Activated CD4-positive, alpha-beta T cell treated with anti-CD3 and anti-CD28 coated beads, Interleukin-2, Interleukin-6, amounts not matched to agents 100 ng/mL and 50 ng/mL, durations not matched to agents 16 hours and 8 hours (primary cell): ENCODE measurements at regions not wholly inside any gene's neighbourhood (a gene's known extent, or its start where the extent isn't known, plus 50 kb on each side); places are given as distances from the start of the nearest gene placed in this dataset.

Experiments
- DNase-seq: peaks from one replicate; pipeline ENCODE4 v3.0.0-alpha.2; 2020

DNA sequence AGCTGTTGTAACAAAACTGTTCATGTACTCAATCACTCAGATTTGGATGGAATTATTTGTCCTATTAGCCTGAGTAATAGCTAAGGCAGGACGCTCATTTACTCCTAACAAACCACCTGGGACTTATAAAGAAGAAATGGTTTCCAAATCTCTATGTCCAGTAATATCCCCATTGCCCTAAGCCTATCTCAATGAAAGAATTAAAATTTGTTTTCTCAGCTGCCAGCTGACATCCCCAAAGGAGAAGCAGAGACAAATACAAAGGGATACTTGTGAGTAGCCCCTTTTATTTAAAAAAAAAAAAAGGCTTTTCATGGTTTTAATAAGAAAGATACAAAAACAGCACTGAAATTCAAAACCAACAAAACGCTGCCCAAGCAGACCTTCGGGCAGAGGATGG lies 211.4 kb upstream of the PARD3B start:
- DNase-seq: no peak

DNA sequence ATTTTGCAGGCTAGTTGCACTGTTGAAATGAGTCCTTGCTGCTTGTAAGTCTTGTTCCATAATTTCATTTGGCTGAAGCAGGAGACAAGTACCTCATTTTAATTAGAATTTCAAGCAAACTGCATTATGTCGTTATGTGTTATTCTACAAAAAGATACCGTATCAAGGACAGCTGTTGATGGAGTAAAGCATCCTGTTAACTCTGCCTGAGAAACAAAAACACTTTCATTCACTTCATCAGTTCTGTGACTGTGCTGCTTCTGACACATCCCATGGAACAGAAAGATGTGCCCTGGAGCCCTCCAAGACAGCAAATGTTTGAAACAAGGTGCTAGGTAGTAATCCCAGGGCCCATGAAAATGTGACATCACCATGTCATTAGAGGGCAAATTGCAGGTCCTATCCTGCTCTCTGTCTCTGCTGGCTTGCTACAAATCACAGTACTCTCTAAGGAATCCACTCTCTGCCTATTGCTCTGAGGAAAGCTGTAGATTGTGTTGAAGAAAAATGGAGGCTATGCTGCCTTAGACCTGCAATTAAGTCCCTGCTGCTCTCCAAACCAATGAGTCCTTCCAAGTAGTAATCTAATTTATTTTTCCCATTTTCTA lies 209.7 kb upstream of the PARD3B start:
- no peak for DNase-seq

GRCh38 chr2:204336153-204336744 lies 209.0 kb upstream of the PARD3B start:
- DNase-seq: no peak

DNA sequence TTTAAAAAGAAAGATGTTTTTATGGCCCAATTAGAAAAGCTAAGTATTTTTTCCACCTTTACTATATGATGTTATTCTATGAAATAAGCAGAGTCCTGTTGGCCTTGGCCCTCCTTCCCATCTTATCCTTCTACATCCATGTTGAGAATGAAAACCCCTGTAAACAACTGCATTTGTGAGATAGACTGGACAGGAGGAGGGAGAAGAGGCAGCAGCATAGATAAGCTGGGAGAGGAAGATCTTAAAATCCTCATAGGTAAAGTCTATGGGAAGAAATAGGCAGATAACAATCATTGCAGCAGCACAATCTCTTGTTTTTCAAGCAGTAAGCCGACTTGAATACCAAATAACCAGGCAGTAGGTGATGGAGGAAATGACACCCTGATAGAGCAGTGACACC lies 207.6 kb upstream of the PARD3B start:
- no peak for DNase-seq

GRCh38 chr2:204339212-204339715 lies 206.0 kb upstream of the PARD3B start:
- DNase-seq: no peak

GRCh38 chr2:204340511-204340910 lies 204.8 kb upstream of the PARD3B start:
- no peak for DNase-seq

DNA sequence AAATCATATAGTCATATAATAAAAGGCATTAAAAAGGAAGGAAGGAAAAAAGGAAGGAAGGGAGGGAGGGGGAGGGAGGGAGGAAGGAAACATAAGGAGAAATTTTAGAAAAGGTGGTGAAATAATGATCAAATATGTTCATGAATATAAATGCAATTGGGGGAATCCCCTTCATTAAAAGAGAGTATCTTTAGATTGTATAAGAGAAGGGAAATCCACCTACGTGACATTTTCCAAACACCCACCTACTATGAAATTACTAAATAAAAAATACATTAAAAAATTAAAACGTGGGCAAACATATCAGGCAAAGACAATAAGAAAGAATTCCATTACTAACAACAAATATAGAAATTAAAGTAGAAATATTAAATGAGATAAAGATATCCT lies 203.4 kb upstream of the PARD3B start:
- no peak for DNase-seq

DNA sequence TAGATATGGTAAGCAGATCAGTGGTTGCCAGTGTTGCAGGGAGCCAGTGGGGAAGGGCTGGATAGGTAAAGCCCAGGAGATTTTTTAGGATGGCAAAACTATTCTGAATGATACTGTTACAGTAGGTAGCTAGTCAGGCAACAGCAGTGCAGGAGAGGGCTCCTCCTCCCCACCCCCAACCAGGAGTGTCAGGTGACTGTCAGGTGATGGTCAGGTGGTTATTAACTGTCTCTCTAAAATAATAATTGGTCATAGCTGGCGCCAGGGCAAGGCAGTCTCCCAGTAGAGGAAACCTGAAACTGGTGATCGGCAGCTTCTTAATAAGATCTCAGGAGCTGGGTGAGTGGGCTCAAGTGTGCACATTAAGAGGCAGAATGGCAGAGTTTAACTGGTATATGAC lies 201.6 kb upstream of the PARD3B start:
- DNase-seq: no peak

GRCh38 chr2:204344119-204344518 lies 201.2 kb upstream of the PARD3B start:
- DNase-seq: no peak

DNA sequence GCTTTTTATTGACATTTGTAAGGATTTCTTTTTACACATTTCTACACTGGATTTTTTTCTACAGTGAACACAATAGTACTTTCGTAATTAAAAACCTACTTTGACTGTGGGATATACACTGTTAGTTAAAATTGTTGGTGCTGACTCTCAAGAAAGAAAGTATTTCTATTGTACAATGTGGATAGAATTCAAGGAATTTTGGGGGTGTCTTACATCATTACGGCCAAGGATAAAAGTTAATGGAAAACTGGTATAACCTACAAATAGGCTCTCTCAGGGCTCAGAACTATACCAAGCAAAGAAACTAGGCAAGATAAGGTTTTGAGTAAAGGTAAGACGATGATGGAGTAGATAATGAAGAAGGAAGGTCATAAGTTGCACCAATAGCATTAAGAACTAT lies 198.4 kb upstream of the PARD3B start:
- DNase-seq: no peak

- no peak for DNase-seq
Measured at GRCh38 chr2:204353823-204354222, 191.5 kb upstream of the PARD3B start.

- no peak for DNase-seq
Measured at GRCh38 chr2:204354442-204354856, 190.8 kb upstream of the PARD3B start.

DNA sequence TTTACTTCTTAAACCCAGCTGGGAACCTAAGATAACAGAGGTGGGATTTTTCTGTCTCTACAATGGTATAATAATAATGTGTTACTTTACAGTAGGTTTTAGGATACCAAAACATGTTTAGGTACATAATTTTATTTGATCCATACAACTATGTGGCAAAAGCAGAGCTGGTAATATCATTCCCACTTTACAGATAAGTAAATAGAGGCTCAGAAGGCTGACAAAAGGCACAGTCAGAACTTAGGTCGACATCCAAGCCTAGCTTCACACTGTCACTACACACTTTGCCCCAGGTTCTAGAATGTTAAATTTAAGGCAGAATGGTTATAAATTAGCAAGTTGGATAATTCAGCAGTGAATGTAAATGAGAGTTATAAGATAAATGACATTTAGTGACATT lies 189.6 kb upstream of the PARD3B start:
- no peak for DNase-seq

DNA sequence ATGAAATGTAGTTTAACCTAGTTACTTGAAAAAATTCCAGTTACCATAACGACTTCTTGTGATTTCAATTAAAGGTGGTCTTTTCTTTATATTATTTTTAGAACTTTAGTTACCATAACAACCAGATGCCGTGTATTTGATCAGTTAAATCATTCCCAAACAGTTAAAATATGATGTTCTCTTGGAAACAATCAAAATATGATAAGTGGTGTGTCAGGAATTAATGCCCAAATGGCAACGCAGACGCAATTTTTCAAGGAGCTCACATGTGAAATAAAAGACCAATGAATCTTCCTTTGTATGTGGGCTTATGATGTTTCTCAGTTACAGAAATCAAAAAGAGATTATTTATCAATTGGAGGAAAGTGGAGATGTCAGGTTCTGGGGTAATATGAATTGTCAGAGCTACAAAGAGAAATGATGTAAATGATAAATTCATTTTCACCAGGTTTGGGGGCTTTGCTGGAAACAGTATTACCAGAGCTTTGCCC lies 189.1 kb upstream of the PARD3B start:
- no peak for DNase-seq

- no peak for DNase-seq
Measured at GRCh38 chr2:204357286-204357685, 188.0 kb upstream of the PARD3B start.

DNA sequence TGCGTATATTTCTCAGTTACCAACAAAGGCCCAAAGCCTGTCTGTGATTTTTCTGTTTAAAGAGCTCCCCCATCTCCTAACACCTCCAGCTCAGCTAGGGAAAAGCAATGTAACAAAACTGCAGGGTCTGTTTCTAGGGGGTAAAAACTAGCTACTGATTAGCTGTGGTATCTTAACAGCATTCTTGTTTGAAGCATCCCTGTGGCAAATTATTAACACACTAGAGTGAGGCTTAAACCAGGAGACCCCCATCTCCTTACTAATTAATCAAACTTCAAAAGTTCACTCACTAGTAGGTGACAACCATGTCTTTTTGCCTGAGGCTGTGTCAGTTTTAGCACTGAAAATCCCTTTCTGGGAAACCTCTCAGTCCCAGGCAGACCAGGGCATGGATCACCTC lies 186.2 kb upstream of the PARD3B start:
- no peak for DNase-seq

- DNase-seq: no peak
Measured at GRCh38 chr2:204360218-204361007, 184.9 kb upstream of the PARD3B start.

DNA sequence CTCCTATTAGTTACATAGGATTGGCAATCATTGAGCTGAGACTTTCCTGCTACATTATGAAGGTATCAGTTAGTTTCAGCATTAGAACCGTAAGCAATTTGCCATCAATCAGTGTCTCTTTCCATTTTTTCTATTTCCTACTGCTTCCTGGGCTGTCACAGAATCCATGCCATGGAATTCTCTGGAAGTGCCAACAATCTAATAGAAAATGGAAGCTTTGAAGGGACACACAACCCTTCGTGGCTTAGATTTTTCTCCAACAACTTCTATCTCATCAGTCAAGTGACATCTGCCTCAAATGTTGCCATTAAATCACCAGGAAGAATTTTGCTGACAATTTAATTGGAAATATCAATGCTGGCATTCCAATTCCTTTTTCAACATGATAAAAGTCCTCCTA lies 183.5 kb upstream of the PARD3B start:
- DNase-seq: no peak

GRCh38 chr2:204362581-204362980 lies 182.7 kb upstream of the PARD3B start:
- DNase-seq: no peak

DNA sequence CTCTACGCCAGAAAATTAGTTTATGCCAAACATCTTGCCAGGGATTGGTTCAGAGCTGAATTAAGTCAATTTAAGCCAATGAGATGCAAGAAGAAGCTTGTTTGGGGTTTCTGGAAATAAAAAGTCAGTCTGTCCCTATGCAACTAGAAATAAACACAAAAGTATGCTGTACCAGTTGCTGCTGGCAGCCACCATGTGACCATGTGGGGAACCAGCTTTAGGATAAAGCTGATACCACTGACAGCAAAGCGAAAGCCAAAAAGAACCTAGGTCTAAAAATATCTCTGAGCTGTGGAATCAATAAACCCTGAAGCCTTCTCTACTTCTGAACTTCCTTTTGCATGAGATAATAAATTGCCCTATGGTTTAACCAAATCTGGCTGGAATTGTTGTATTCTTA lies 181.8 kb upstream of the PARD3B start:
- no peak for DNase-seq

GRCh38 chr2:204364860-204365535 lies 180.3 kb upstream of the PARD3B start:
- DNase-seq: no peak

GRCh38 chr2:204365811-204366210 lies 179.5 kb upstream of the PARD3B start:
- no peak for DNase-seq

GRCh38 chr2:204367466-204367865 lies 177.8 kb upstream of the PARD3B start:
- DNase-seq: no peak
